T-helper 17 cell (primary cell): ENCODE measurements at regions not wholly inside any gene's neighbourhood (a gene's known extent, or its start where the extent isn't known, plus 50 kb on each side); places are given as distances from the start of the nearest gene placed in this dataset.

ENCODE experiments used
- ATAC-seq: fragments of 150-1000 bp; cut with Tn5 transposase; 2 replicates; pipeline ENCODE4 v1.10.0; 2021; ENCODE audit warnings: mild to moderate bottlenecking, moderate library complexity
- DNase-seq, 3 donors: peaks; one replicate each; pipeline versions ENCODE4 v3.0.0 to v3.0.0-alpha.2; 2020 to 2021
- H3K9me3 ChIP-seq: one replicate; pipeline ENCODE4 v1.7.0; 2013; ENCODE audit warnings: low read length, mild to moderate bottlenecking; ENCODE audit not compliant: control insufficient read depth, poor library complexity, severe bottlenecking
- H3K27ac Mint-ChIP-seq: one replicate; pipeline ENCODE4 v1.8.0; 2022; ENCODE audit warnings: mild to moderate bottlenecking, moderate library complexity, mixed read lengths
- H3K27me3 Mint-ChIP-seq: one replicate; pipeline ENCODE4 v1.8.0; 2022; ENCODE audit warnings: mixed read lengths
- H3K36me3 Mint-ChIP-seq: one replicate; pipeline ENCODE4 v1.8.0; 2022; ENCODE audit warnings: low read depth, mixed read lengths
- H3K4me1 Mint-ChIP-seq: one replicate; pipeline ENCODE4 v1.8.0; 2022; ENCODE audit warnings: mild to moderate bottlenecking, mixed read lengths
- H3K4me3 Mint-ChIP-seq: one replicate; pipeline ENCODE4 v1.8.0; 2022; ENCODE audit warnings: mild to moderate bottlenecking, moderate library complexity, mixed read lengths

DNA sequence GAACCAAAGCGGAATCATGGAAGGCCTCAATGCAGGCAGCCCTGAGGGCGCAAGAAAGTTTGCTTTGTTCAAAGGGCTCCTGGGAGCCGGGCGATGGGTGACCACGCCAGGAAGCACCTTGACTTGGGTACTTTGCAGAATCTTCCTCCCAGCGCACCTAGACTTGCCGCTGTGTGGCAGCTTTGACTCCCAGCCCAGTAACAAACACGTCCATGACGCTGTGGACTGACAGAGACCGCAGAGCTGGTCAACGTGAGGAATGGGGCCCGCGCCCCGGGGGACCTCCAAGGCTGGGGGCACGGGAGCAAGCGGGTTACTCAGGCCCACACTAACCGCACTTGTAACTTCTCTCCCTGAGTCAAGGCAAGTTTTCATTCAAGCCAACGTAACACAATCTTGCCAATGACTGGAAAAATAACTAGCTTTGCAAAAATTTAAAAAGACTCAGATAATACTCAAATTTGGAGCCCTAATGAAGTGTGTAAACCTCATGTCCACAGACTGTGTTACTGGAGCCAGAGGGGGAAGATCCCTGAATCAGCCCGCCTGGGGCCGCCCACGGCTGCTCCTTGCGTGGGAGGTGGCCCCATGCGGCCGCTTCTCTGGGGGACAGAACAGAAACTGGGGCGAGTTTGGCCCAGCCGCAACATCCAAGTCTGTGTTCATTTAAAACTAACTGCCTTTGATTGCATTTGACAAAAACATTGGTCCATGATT lies 130.8 kb downstream of the DNAJB6 start:
- H3K9me3 ChIP-seq, result no peaks in the 10 kb centered on the region
- ATAC-seq, result no peak
- H3K4me1 Mint-ChIP-seq, result peaks cover 21% of the 10 kb centered on the region
- DNase-seq, result no peak
- H3K27ac Mint-ChIP-seq, result peak overlapping the region; percentile 66
- no peaks in the 10 kb centered on the region for H3K36me3 Mint-ChIP-seq
- no peaks in the 10 kb centered on the region for H3K27me3 Mint-ChIP-seq
- H3K4me3 Mint-ChIP-seq, result no peak overlapping the region

DNA sequence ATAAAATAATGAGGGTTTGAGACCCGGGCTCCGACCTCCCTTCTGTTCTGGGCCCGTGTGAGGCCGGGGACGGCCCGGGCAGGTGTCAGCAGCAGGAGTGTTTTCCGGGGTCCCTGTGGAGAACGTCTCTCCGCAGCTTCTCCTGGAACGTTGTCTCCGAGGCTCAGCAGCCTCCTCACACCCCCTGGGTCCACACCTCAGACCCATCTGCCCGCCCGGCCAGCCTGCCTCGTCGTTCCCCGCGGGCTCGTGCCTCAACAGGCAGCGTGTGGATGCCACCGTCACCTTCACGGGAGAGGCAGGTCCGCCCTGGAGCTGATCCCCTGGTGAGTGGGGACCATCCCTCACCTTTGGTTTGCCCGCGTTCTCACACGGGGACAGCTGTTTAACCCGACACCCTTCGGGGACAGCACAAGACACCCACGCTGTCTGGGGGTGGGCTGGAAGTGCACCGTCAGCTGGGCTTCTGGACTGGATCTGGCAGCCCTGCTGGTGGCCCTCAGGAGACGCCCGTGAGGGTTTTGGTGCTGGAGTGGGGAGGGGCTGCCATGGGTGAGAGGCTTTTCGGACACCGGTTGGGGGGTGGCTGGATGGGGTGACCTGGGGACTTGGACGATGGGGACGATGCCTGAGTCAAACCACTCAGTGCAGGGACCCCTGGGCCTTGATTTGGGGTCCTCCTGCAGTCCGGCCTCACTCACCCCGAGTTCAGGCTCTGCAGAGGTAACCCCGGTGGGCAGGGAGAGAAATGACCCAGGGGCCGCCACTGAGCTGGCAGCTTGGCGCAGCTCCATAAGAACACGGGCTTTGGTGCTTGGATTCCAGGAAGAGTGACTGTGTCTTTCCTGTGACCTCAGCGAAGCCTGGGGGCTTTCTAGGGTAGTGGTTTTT lies 131.7 kb downstream of the DNAJB6 start:
- Mint-ChIP-seq H3K27me3 (no peaks in the 10 kb centered on the region), H3K27ac (peak overlapping the region; percentile 66), H3K4me1 (peaks cover 22% of the 10 kb centered on the region), H3K4me3 (no peak overlapping the region), H3K36me3 (no peaks in the 10 kb centered on the region)
- H3K9me3 ChIP-seq, result no peaks in the 10 kb centered on the region
- no peak for DNase-seq
- ATAC-seq, result no peak

DNA sequence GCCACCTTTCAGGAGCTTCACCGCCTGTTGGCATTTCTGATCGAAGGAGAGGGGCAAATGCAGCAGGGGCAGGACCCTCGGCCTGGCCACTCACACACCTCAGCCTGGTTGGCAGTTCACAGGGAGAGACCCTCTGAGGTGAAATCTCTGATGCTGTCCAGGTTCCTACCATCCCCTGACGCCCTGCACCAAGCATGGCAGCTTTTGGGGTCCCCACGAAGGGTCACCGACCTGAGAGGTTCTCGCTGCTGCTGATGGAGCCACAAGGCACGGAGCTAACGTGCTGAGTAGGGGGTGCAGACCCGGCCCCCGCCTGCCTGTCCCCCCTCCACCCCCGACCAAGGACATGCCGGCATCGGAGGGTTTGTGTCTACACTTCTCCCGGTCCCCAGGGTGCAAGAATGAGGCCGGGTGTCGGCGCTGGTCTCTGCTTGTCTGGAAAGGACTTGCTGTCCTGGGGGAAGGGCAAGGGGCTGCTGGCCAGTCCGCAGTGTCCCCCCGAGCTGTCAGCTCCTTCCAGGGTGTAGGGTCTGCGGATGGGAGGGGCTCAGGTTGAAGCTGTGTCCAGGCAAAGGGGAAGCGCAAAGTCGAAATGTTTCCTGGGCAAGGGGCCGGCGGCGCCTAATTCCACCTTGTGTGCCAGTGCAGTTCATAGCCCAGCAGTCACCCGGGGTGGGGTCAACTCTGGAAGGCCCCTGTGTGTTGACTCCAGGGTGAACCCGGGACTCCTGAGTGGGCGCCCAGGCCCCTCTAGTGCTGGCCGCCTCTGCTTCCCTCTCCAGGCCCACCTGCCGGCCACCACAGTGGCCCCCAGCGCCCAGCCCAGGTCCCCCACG lies 132.6 kb downstream of the DNAJB6 start:
- Mint-ChIP-seq H3K4me1 (peaks cover 22% of the 10 kb centered on the region), H3K4me3 (no peak overlapping the region), H3K27ac (peak overlapping the region; percentile 66), H3K27me3 (no peaks in the 10 kb centered on the region), H3K36me3 (no peaks in the 10 kb centered on the region)
- H3K9me3 ChIP-seq, result no peaks in the 10 kb centered on the region
- ATAC-seq (no peak), DNase-seq (no peak)

DNA sequence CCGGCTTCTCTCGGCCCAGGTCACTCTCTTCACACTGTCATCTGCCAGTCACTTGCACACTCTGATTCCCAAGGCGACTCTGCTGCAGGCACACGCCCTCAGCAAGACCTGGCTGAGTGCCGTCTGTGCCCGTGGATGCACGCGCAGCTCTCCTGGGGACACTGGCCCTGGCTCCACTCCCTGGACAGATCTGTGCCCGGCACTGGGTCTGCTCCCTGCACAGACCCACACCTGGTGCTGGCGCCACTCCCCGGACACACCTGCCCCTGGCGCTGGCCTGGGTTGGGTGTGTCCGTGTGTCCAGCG lies 133.2 kb downstream of the DNAJB6 start:
- H3K27me3 Mint-ChIP-seq, result no peaks in the 10 kb centered on the region
- H3K4me1 Mint-ChIP-seq, result peaks cover 20% of the 10 kb centered on the region
- ATAC-seq (no peak), DNase-seq (no peak)
- H3K36me3 Mint-ChIP-seq, result no peaks in the 10 kb centered on the region
- no peak overlapping the region for H3K27ac Mint-ChIP-seq
- no peak overlapping the region for H3K4me3 Mint-ChIP-seq
- no peaks in the 10 kb centered on the region for H3K9me3 ChIP-seq

DNA sequence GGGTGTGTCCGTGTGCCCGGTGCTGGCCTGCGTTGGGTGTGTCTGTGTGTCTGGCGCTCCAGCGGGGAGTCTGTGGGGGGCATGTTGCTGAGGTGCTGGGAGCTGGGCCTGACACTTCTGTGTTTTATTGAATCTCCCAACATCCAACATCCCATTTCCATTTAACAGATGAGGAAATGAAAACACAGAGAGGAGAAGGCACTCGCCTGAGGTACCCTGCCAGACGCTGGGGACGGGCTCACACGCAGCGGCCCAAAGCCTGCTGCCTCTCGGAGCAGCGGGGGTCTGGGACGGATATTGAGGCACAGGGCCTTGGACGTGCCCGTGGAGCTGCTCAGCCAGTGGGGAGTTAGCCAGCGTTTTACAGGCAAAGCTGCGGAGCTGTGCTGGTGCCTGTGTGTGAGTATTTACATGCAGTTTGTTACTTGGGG lies 133.9 kb downstream of the DNAJB6 start:
- Mint-ChIP-seq H3K27me3 (no peaks in the 10 kb centered on the region), H3K36me3 (no peaks in the 10 kb centered on the region), H3K27ac (peak overlapping the region; percentile 94), H3K4me1 (peaks cover 20% of the 10 kb centered on the region), H3K4me3 (peak overlapping the region; percentile 70)
- no peaks in the 10 kb centered on the region for H3K9me3 ChIP-seq
- ATAC-seq, result no peak
- no peak for DNase-seq

DNA sequence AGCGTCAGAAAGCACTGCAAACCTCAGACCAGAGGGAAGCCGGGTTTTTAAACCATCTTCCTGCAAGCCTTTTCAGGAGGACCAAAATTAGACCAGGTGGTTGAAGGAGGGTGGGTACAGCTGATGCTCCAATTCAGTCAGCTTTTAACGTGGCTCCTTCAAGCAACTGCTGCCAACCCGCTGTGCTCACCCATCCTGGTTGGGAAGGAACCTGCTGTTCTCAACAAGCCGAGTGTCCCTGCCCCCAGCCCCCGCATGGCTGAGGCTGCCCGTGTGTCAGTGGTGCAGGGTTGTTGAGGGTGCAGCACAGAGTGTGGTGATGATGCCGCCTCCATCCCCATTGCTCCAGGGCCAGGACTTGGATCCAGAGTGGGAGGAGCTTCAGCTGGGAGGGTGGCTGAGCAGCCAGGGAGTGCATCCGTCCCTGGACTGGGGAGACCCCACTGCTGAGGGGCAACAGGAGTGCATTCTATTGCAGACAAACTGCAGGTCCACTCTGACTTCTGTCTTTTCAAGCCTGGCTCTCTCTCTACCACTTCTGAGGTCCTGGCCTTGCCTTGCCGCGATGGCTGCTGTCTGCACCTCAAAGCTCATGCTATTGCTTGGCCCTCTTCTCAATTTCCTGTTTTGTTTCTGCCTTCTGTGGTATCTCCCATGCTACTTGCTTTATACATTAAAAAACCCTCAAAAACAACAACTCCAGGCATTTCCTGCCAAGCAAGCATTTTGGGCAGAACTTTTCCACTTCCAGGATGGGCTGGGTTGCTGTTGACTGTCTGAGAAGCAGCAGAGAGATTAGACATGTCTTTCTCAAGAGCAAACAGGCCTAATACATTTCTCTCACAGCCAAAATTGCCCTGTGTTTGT lies 134.7 kb downstream of the DNAJB6 start:
- Mint-ChIP-seq H3K4me3 (peak overlapping the region; percentile 70), H3K4me1 (peaks cover 23% of the 10 kb centered on the region), H3K27me3 (no peaks in the 10 kb centered on the region), H3K36me3 (no peaks in the 10 kb centered on the region), H3K27ac (peak overlapping the region; percentile 94)
- ATAC-seq (peak; percentile 81), DNase-seq (no peak)
- no peaks in the 10 kb centered on the region for H3K9me3 ChIP-seq

DNA sequence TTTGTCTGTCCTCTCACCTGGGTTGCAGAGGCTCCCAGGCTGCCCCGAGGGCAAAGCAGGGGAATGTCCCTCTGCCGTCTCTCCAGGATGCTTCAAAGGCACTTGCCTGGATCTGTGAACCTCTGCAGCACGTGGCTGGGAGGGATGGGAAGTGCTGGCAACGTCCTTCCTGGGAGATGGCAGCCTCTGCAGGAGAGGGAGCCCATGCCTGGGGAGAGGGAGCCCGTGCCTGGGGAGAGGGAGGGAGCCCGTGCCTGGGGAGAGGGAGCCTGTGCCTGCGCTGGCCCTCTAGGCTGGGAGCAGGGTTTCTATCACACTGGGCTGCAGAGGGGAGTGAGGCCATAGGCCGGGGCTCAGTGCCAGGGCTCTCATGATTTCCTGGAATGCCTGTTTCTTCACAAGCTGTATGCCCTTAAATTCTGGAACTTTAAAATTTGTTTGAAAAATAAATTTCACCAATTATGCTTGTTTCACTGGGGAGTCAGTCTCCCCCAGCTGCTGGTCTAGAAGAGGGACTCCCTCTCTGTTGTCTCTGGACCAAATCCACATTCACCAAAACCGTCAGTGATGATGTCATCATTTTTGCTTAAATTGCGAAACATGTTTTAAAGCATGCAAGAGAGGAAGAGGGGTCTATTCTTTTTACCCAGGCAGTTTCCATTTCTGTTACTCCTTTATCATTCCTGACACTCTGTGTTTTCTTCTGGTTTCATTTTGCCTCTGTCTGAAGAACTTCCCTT lies 135.7 kb downstream of the DNAJB6 start:
- H3K4me1 Mint-ChIP-seq, result peaks cover 23% of the 10 kb centered on the region
- H3K27ac Mint-ChIP-seq, result peak overlapping the region; percentile 94
- H3K27me3 Mint-ChIP-seq, result no peaks in the 10 kb centered on the region
- H3K4me3 Mint-ChIP-seq, result peak overlapping the region; percentile 70
- H3K9me3 ChIP-seq, result no peaks in the 10 kb centered on the region
- peak; percentile 2 for ATAC-seq
- no peak for DNase-seq
- no peaks in the 10 kb centered on the region for H3K36me3 Mint-ChIP-seq

GRCh38 chr7:157473051-157473569 lies 136.3 kb downstream of the DNAJB6 start:
- H3K4me3 Mint-ChIP-seq, result no peak overlapping the region
- H3K27me3 Mint-ChIP-seq, result no peaks in the 10 kb centered on the region
- H3K36me3 Mint-ChIP-seq, result no peaks in the 10 kb centered on the region
- peak overlapping the region; percentile 94 for H3K27ac Mint-ChIP-seq
- no peaks in the 10 kb centered on the region for H3K9me3 ChIP-seq
- ATAC-seq, result no peak
- DNase-seq, result no peak
- peaks cover 24% of the 10 kb centered on the region for H3K4me1 Mint-ChIP-seq

GRCh38 chr7:157474685-157475084 lies 137.9 kb downstream of the DNAJB6 start:
- H3K4me3 Mint-ChIP-seq, result peak overlapping the region; percentile 5
- DNase-seq (no peak), ATAC-seq (no peak)
- H3K36me3 Mint-ChIP-seq, result no peaks in the 10 kb centered on the region
- H3K9me3 ChIP-seq, result no peaks in the 10 kb centered on the region
- H3K27me3 Mint-ChIP-seq, result no peaks in the 10 kb centered on the region
- peak overlapping the region; percentile 35 for H3K27ac Mint-ChIP-seq
- peaks cover 28% of the 10 kb centered on the region for H3K4me1 Mint-ChIP-seq

DNA sequence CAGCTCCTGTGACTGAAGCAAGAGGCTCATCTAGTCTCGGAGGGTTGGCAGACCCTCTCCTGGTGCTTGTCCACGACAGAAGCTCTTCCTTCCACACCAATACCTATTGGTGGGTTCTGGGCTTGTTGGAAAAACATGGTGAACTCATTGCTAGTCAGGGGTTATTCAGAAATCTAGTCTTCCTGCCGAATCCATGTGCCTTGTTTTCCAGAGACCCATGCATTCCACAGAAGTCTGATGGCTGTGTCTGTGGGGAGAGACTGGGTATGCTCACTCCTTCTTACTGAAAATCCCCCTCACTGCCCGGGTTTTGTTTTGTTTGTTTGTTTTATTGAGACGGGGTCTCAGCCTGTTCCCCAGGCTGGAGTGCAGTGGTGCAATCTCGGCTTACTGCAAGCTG lies 138.3 kb downstream of the DNAJB6 start:
- Mint-ChIP-seq H3K27me3 (no peaks in the 10 kb centered on the region), H3K36me3 (no peaks in the 10 kb centered on the region), H3K4me1 (peaks cover 28% of the 10 kb centered on the region), H3K27ac (peak overlapping the region; percentile 35), H3K4me3 (peak overlapping the region; percentile 5)
- DNase-seq, result no peak
- no peak for ATAC-seq
- no peaks in the 10 kb centered on the region for H3K9me3 ChIP-seq

DNA sequence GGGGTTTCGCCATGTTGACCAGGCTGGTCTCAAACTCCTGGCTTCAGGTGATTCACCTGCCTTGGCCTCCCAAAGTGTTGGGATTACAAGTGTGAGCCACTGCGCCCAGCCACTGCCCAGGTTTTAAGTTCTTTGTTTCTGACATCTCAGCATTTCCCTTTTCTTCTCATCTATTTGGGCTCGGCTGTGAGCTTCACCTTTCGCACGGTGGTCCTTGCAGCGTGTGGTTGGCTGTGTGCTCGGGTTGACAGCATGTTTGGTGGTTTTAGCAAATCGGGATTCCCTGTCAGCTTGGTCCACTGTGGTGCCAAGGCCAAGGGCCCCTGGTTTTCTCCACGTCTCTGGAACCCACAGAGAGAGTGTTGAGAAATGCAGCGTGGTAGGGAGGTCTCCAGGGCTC lies 138.8 kb downstream of the DNAJB6 start:
- H3K9me3 ChIP-seq, result no peaks in the 10 kb centered on the region
- Mint-ChIP-seq H3K27ac (peak overlapping the region; percentile 35), H3K4me3 (no peak overlapping the region), H3K4me1 (peaks cover 28% of the 10 kb centered on the region), H3K36me3 (no peaks in the 10 kb centered on the region), H3K27me3 (no peaks in the 10 kb centered on the region)
- ATAC-seq (no peak), DNase-seq (no peak)

- H3K4me3 Mint-ChIP-seq, result no peak overlapping the region
- no peaks in the 10 kb centered on the region for H3K27me3 Mint-ChIP-seq
- DNase-seq (no peak), ATAC-seq (no peak)
- no peaks in the 10 kb centered on the region for H3K9me3 ChIP-seq
- peaks cover 23% of the 10 kb centered on the region for H3K4me1 Mint-ChIP-seq
- no peaks in the 10 kb centered on the region for H3K36me3 Mint-ChIP-seq
- peak overlapping the region; percentile 35 for H3K27ac Mint-ChIP-seq
Measured at GRCh38 chr7:157476201-157476600, 139.4 kb downstream of the DNAJB6 start.
